Upper lobe of left lung (tissue), 6 donors: ENCODE measurements at regions not wholly inside any gene's neighbourhood (a gene's known extent, or its start where the extent isn't known, plus 50 kb on each side); places are given as distances from the start of the nearest gene placed in this dataset.

Source experiments
- ATAC-seq, 2 donors: fragments of 200-7000 bp; cut with Tn5 transposase; one replicate each; pipeline ENCODE4 v1.9.1; 2022; ENCODE audit warnings: mild to moderate bottlenecking in 2 of 2, moderate library complexity in 2 of 2; ENCODE audit not compliant: low FRiP score in 2 of 2
- DNase-seq, 2 donors: peaks; one replicate each; pipeline ENCODE4 v3.0.0-alpha.2; 2019 to 2020
- H3K27ac ChIP-seq, 4 donors: fragments of 200-600 bp; sonication (generic); one replicate each; pipeline ENCODE4 v1.5.1; 2016 to 2019
- H3K27me3 ChIP-seq, 4 donors: fragments of 200-600 bp; sonication (generic); one replicate each; pipeline ENCODE4 v1.5.1; 2017 to 2019
- H3K36me3 ChIP-seq, 4 donors: fragments of 200-600 bp; sonication (generic); one replicate each; pipeline ENCODE4 v1.5.1; 2016 to 2019
- H3K4me1 ChIP-seq, 4 donors: fragments of 200-600 bp; sonication (generic); one replicate each; pipeline ENCODE4 v1.5.1; 2018 to 2019
- H3K4me3 ChIP-seq, 4 donors: fragments of 200-600 bp; sonication (generic); one replicate each; pipeline ENCODE4 v1.5.1; 2017 to 2019; ENCODE audit warnings: mild to moderate bottlenecking in 2 of 4, moderate library complexity in 1 of 4
- H3K9me3 ChIP-seq, 4 donors: fragments of 200-600 bp; sonication (generic); one replicate each; pipeline ENCODE4 v1.5.1; 2018 to 2019
- CTCF ChIP-seq, 6 experiments: fragments of 450-650 bp in 4 of 6; fragments of 200-600 bp in 2 of 6; sonication (generic) in 2 of 6; IDR thresholded peaks; one replicate each; pipeline ENCODE4 v1.5.1; 2016 to 2019; ENCODE audit warnings: antibody characterized with exemption in 6 of 6
- EP300 ChIP-seq, 4 donors: sonication (generic); formaldehyde crosslinking; IDR thresholded peaks; one replicate each; pipeline ENCODE4 v1.5.1; 2017; ENCODE audit warnings: antibody characterized with exemption in 4 of 4, control low read depth in 2 of 4
- POLR2A ChIP-seq, 4 donors: fragments of 450-650 bp; IDR thresholded peaks; one replicate each; pipeline ENCODE4 v1.5.1; 2016 to 2017; ENCODE audit warnings: antibody characterized with exemption in 4 of 4, mild to moderate bottlenecking in 2 of 4
- POLR2AphosphoS5 ChIP-seq, 2 donors: sonication (generic); formaldehyde crosslinking; IDR thresholded peaks; one replicate each; pipeline ENCODE4 v1.5.1; 2017; ENCODE audit warnings: antibody characterized with exemption in 2 of 2
- WGBS, 2 donors: methylation state at CpG; one replicate each; pipeline ENCODE4 v1.1.5; 2017 to 2018; 5-methylcytosine and 5-hydroxymethylcytosine counted together
- donor health status: DM: no; HTN: no; CAD: no; lungs with moderate emphysema.
- donor health status: DM: no; HTN: yes; CAD: no; lungs with severe emphysema.

DNA sequence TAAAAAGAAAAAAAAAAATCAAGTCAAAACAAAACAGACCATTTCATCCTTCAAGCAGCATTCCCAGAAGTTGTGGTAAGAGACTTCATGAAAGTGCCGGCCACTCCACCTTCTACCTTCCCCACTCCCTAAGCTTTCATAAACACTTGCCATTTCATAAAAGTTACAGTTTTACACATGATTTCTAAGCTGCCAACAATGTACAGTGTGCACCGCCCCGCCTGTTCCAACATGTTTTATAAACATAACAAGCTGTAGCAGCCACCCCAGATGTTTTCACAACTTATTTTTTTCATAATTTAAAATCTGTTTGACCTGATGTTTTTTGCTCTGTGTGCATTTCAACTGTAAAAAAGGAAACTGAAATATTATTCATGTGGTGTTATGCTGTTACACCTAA, 608.1 kb downstream of the TOX3 start:
- H3K36me3 ChIP-seq: no peaks in the 10 kb centered on the region
- 66 to 68% methylated on average over 3 of the region's 3 CpGs for WGBS, 2 donors
- no peaks in the 10 kb centered on the region for H3K4me1 ChIP-seq
- no peak overlapping the region for H3K27ac ChIP-seq
- H3K27me3 ChIP-seq: no peaks in the 10 kb centered on the region
- no peaks in the 10 kb centered on the region for H3K9me3 ChIP-seq
- no peak for DNase-seq
- ATAC-seq: no peak
- no peak for TF ChIP-seq POLR2AphosphoS5 (IDR thresholded peaks at IDR 0.05)
- TF ChIP-seq CTCF (IDR thresholded peaks at IDR 0.05): no peak
- TF ChIP-seq POLR2A (IDR thresholded peaks at IDR 0.05): no peak
- TF ChIP-seq EP300 (IDR thresholded peaks at IDR 0.05): no peak
- no peak overlapping the region for H3K4me3 ChIP-seq

DNA sequence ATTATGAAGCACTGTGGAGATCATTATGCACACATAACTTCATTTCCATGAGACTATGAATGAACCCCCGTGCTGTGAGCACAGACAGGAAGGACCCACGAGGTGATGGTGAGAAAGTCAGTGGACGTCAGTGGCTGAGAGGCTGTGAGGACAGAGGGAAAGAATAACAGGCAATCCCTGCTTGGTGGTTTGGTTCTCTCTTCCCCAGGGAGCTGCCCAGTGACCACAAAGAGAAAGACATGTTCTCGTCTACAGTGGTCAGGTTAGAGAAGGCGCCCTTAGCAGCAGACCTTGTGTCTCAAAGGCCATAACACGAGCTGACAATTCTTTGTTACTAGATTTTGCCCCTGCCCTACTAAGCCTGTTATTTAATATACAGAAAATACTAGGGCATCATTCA, 609.2 kb downstream of the TOX3 start:
- ATAC-seq: no peak
- no peak overlapping the region for H3K27ac ChIP-seq
- DNase-seq: no peak
- H3K4me3 ChIP-seq: no peak overlapping the region
- 72 to 77% methylated on average over 6 of the region's 6 CpGs for WGBS, 2 donors
- no peaks in the 10 kb centered on the region for H3K36me3 ChIP-seq
- no peaks in the 10 kb centered on the region for H3K9me3 ChIP-seq
- no peaks in the 10 kb centered on the region for H3K4me1 ChIP-seq
- TF ChIP-seq CTCF (IDR thresholded peaks at IDR 0.05): no peak
- no peak for TF ChIP-seq EP300 (IDR thresholded peaks at IDR 0.05)
- no peak for TF ChIP-seq POLR2A (IDR thresholded peaks at IDR 0.05)
- TF ChIP-seq POLR2AphosphoS5 (IDR thresholded peaks at IDR 0.05): no peak
- no peaks in the 10 kb centered on the region for H3K27me3 ChIP-seq

DNA sequence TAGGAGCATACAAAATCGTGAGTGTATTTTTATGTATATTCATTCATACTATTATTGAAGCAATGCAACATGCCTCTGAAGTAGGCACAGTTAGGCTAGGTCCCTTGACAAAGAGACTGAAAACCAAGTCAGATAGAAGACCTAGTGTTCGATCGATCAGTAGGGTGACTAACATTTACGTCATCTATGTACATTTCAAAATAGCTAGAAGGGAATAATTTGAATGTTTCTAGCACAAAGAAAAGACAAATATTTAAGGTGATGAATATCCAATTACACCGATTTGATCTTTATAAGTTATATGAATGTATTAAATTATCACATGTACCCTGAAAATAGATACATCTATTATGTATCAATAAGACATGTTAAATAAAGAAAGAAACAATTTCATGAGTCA, 610.1 kb downstream of the TOX3 start:
- Histone ChIP-seq H3K9me3 (no peaks in the 10 kb centered on the region), H3K27ac (no peak overlapping the region), H3K4me1 (no peaks in the 10 kb centered on the region), H3K4me3 (no peak overlapping the region), H3K36me3 (no peaks in the 10 kb centered on the region), H3K27me3 (no peaks in the 10 kb centered on the region)
- 91 to 95% methylated on average over 5 of the region's 5 CpGs for WGBS, 2 donors
- ATAC-seq (no peak), DNase-seq (no peak)
- no peak for TF ChIP-seq POLR2AphosphoS5 (IDR thresholded peaks at IDR 0.05)
- no peak for TF ChIP-seq EP300 (IDR thresholded peaks at IDR 0.05)
- TF ChIP-seq POLR2A (IDR thresholded peaks at IDR 0.05): no peak
- TF ChIP-seq CTCF (IDR thresholded peaks at IDR 0.05): no peak

DNA sequence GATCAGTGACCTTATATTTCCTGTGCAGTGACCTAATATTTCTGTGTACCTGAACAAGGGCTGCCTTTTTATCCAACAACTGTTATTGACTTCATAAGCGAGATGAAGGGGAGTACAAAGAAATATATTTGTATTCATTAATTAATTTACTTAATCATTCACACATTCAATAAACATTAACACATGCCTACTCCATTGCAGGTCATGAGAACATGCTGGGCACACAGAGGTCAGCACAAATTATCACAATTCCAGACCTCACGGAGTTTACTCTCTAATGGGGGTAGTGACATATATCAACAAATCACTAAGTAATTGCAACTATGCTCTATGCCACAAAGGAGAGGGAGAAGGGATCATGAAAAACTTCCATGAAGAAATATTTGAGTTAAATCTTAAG, 614.6 kb downstream of the TOX3 start:
- Histone ChIP-seq H3K36me3 (no peaks in the 10 kb centered on the region), H3K9me3 (no peaks in the 10 kb centered on the region), H3K4me1 (no peaks in the 10 kb centered on the region), H3K27me3 (no peaks in the 10 kb centered on the region), H3K4me3 (no peak overlapping the region), H3K27ac (no peak overlapping the region)
- DNase-seq (no peak), ATAC-seq (no peak)
- 74 to 83% methylated on average over 2 of the region's 2 CpGs for WGBS, 2 donors
- TF ChIP-seq POLR2A (IDR thresholded peaks at IDR 0.05): no peak
- TF ChIP-seq EP300 (IDR thresholded peaks at IDR 0.05): no peak
- no peak for TF ChIP-seq POLR2AphosphoS5 (IDR thresholded peaks at IDR 0.05)
- no peak for TF ChIP-seq CTCF (IDR thresholded peaks at IDR 0.05)

- TF ChIP-seq POLR2A (IDR thresholded peaks at IDR 0.05): no peak
- no peak for TF ChIP-seq EP300 (IDR thresholded peaks at IDR 0.05)
- no peak for TF ChIP-seq POLR2AphosphoS5 (IDR thresholded peaks at IDR 0.05)
- TF ChIP-seq CTCF (IDR thresholded peaks at IDR 0.05): no peak
- Histone ChIP-seq H3K36me3 (no peaks in the 10 kb centered on the region), H3K4me1 (no peaks in the 10 kb centered on the region), H3K27me3 (no peaks in the 10 kb centered on the region), H3K27ac (no peak overlapping the region), H3K9me3 (no peaks in the 10 kb centered on the region), H3K4me3 (no peak overlapping the region)
- 68 to 70% methylated on average over 5 of the region's 5 CpGs for WGBS, 2 donors
- ATAC-seq: no peak
- DNase-seq: no peak
These were observed 615.3 kb downstream of the TOX3 start for GRCh38 chr16:51931653-51932052.
